Limb (tissue), 2 donors: ENCODE measurements at regions not wholly inside any gene's neighbourhood (a gene's known extent, or its start where the extent isn't known, plus 50 kb on each side); places are given as distances from the start of the nearest gene placed in this dataset.
"Not testable (repeated sequence)": the region's sequence is repeated elsewhere in the genome, so short reads cannot be mapped to it uniquely, and the experiment has no call there.

Experiments
- DNase-seq, 2 donors: peaks; one replicate each; pipeline ENCODE4 v3.0.0-alpha.2; 2016; ENCODE audit errors: extremely low spot score in 2 of 2

- DNase-seq: no peak
Measured at GRCh38 chr9:96157675-96158074, 144.3 kb downstream of the HSD17B3 start.

DNA sequence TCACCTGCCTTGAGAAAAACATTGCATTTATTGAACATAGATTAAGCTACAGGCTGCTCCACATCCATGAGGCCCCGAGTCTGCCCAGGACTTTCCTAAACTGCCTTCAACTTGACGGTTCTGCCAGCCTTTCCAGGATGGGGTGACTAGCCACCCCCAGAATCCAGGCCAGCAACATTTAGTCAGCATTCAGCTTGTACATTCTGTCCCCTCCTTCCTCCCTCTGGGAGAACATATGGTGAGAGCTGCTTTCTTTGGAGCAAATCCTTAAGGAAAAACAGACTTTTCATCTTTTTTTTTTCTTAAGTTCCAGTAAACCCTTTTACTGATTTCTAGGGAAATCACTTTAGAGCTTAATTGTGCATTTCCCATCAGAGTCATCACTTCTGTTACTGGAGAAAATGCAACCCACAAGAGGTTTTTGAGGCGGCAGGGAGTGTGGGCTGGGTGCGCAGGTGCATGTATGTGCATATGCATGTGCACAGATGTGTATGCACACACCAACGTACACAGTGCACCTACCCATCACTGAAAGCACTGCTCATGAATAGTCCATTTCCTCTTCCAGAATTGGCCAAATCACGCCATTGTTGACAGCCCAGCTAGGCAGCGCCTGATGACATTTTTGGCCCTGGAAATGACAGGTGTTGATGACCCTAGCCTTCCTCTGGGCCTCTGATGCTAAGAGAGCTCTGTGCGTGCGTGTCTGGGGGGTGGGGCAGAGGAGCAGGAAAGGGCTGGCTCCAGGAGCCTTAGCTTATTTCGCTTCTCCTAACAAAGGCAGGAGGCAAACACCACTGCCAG is 145.6 kb downstream of the HSD17B3 start:
- no peak for DNase-seq

- no peak for DNase-seq
Measured at GRCh38 chr9:96154081-96154480, 147.9 kb downstream of the HSD17B3 start.

DNA sequence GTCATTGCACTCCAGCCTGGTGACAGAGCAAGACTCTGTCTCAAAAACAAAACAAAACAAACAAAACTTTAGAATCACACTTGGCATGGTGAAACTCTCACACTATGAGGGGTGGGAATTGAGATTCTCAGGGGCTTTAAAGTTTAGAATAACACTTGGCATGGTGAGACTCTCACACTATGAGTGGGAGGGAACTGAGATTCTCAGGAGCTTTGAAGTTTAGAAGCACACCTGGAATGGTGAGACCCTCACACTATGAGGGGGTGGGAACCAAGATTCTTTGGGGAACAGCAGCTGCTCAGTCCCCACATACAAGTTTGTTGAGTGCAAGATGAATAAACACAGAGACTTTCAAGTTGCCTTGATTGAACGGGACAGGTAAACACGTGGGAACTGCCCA is 149.4 kb downstream of the HSD17B3 start:
- DNase-seq: no peak

GRCh38 chr9:96150324-96151227 is 151.4 kb downstream of the HSD17B3 start:
- DNase-seq: no peak

DNA sequence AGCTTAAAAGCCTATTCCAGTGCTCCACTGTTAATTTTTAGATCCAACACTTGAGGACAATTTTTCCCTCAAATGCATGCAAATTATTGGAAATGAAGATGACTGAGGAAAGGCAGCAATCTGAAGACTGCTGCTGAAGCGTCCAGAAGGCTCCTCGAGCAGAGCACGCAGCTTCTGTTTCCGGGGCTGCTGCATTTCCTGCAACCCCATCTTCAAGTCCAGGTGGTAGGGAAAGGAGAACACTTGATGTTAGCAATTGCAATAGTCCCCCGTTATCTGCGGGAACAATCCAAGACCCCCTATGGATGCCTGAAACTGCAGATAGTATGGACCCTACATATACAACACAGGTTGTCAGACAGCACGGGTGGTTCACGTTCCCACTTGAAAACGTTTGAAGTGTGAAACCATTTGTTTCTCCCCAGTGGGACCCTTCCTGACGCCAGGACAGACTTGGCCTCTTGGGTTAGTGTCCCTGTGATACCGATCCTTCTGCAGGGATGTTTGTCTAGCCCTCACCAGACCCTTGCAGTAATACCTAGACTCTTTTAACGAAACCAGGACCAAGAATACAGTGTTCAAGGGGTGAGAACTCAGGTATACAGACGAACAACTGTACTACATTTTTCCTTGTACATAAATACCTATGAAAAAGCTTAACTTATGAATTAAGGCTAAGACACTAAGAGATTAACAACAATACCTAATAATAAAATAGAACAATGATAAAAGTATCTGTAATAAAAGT is 152.3 kb downstream of the HSD17B3 start:
- DNase-seq: no peak

- DNase-seq: no peak
Measured at GRCh38 chr9:96148634-96149532, 153.1 kb downstream of the HSD17B3 start.

- not testable (repeated sequence) for DNase-seq
Measured at GRCh38 chr9:96147029-96147428, 154.9 kb downstream of the HSD17B3 start.

- DNase-seq: no peak
Measured at GRCh38 chr9:96141666-96142065, 160.3 kb downstream of the HSD17B3 start.

DNA sequence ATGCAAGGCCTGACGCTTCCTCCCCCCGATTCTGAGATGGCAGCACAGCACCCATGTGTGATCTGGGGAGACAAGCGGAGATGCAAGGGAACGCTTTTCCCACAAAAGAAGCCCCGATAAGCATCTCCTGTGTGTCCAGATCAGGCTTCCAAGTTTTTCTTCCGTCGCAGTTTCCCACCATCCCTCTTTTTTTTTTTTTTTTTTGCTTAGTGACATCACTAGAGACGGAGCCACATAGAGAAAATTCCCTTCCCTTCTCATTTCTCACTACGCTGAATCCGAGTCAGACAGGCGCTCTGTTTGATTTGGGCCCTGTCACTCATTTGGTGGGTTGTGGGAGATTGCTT is 160.9 kb downstream of the HSD17B3 start:
- no peak for DNase-seq

DNA sequence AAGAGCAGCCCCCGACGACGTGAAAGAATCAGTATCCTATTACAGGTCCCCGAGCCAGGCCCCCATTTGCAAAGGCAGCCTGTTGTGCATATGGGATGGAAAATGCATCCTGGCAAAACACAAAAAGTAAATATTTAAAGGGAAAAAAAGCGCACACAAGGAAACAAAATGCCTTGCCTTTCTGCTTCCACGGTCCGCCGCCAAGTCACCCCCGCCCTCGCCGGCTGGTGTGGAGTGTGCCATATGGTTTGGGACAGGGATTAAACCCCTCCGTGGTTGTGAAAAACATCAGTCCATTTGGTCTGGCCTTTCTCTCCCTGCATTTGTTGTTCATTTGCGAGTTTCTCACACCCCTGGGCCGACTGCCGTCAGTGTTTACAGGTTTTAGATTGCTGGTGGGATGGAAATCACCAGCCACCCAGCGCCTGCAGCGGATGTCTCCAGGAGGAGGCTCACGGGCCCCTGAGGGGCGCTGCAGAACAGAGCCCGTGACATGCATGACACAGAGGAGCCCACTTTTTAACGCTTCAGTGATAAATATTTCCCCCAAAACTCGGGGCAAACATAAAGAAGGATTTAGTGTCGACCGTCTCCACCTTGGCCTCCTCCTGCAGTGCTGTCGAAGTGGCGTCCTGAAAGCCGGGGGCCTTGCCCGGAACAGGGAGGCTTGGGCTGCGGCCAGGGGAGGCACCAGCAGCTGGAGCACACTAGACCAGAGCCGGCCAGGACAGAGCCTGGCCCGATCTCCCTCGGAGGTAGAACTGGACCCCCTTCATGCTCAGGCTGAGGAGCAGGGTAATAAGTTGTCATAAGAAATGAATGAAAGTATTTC is 161.5 kb downstream of the HSD17B3 start:
- DNase-seq: peak; percentile 44 to 58

DNA sequence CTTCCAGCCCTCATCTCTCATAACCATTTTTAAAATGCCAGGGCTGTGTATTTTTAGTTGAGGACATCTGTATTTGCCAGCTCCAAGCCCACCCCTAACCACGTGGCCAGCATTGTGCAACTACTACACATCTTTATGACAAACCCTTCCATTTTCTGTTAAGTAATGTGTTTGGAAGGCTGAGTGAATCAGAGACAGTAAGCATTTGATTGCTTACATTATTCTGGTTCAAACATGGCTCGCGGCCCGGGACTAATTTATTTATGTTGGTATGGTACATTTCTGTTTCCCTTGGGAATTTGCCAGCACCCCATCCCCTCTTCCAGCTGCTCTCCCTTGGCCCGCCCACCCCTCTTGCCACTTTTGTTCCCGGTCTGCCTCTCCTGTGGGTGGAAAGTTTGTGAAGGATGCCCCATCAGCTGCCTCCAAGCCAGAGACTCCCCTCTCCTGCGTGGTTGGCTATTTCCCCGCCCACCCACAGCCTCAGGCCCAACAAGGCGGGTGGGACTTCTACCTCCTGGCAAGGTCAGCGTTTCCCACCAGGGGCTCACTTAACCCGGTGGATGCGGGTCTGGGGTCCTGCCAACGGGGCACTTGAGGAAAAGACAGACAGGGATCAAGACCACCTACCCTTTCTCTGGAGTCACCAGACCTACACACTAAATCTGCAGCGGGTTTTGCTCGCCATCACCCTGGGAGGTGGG is 162.2 kb downstream of the HSD17B3 start:
- DNase-seq: peak; percentile 59 to 75

DNA sequence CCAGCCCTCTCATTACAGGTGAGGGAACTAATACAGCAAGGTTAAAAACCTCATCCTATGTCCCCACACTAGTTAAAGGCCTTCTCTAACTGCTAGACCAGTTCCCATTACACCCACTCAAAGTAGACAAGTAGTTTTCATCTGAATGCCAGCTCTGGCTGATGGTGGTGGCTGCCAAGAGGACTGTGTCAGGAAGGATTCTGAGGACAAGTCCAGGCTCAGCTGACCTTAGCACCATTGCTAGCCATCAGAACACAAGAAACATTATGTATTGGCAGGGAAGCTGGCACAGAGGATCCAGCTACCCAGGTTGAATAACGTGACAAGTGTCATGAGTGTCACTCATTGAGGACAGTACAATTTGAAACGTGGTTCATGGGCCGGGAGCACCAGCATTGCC is 163.4 kb downstream of the HSD17B3 start:
- no peak for DNase-seq

GRCh38 chr9:96137671-96138429 is 164.1 kb downstream of the HSD17B3 start:
- DNase-seq: no peak

- peak in 1 of 2 donors; percentile 46 for DNase-seq
Measured at GRCh38 chr9:96136992-96137670, 164.8 kb downstream of the HSD17B3 start.

GRCh38 chr9:96135753-96136290 is 166.2 kb downstream of the HSD17B3 start:
- no peak for DNase-seq

GRCh38 chr9:96135076-96135752 is 166.8 kb downstream of the HSD17B3 start:
- no peak for DNase-seq
